HepG2 (cell line): ENCODE measurements at regions not wholly inside any gene's neighbourhood (a gene's known extent, or its start where the extent isn't known, plus 50 kb on each side); places are given as distances from the start of the nearest gene placed in this dataset.
A peak's percentile ranks its signal among the peaks of the same experiment; 100 is the strongest.

Experiments
- AHDC1 ChIP-seq: sonication (generic); formaldehyde crosslinking; IDR thresholded peaks from 2 replicates; pipeline ENCODE4 v1.5.1; 2020; ENCODE audit warnings: mild to moderate bottlenecking, missing genetic modification reagents, borderline replicate concordance
- EED ChIP-seq: sonication (generic); formaldehyde crosslinking; IDR thresholded peaks from 2 replicates; pipeline ENCODE4 v1.5.0; 2020; ENCODE audit warnings: mild to moderate bottlenecking, missing genetic modification reagents
- FOXA3 ChIP-seq: IDR thresholded peaks from 2 replicates; pipeline ENCODE4 v1.6.1; 2016; ENCODE audit warnings: missing genetic modification reagents, missing compliant biosample characterization
- FOXP1 ChIP-seq, 2 experiments: fragments of 450-650 bp in 1 of 2; IDR thresholded peaks; 2 replicates each; pipeline ENCODE4 v1.6.1; 2017 to 2018; ENCODE audit warnings: antibody characterized with exemption in 1 of 2
- FOXP4 ChIP-seq: sonication (generic); formaldehyde crosslinking; IDR thresholded peaks from 2 replicates; pipeline ENCODE4 v1.4.0; 2020; ENCODE audit warnings: missing genetic modification reagents
- HDAC1 ChIP-seq: sonication (generic); formaldehyde crosslinking; IDR thresholded peaks from 2 replicates; pipeline ENCODE4 v1.5.1; 2020; ENCODE audit warnings: mild to moderate bottlenecking, missing genetic modification reagents
- JUNB ChIP-seq: sonication (generic); formaldehyde crosslinking; IDR thresholded peaks from 2 replicates; pipeline ENCODE4 v1.8.0; 2022; ENCODE audit warnings: missing genetic modification reagents, mild to moderate bottlenecking, borderline replicate concordance
- KDM4B ChIP-seq: sonication (generic); formaldehyde crosslinking; IDR thresholded peaks from 2 replicates; pipeline ENCODE4 v1.4.0; 2020; ENCODE audit warnings: missing genetic modification reagents
- KLF16 ChIP-seq, 2 experiments: sonication (generic) in 1 of 2; formaldehyde crosslinking in 1 of 2; IDR thresholded peaks; 2 replicates each; pipeline versions ENCODE4 v1.6.1 to v1.8.0; 2016 to 2023; ENCODE audit warnings: missing genetic modification reagents in 2 of 2, missing compliant biosample characterization in 1 of 2
- NFE2 ChIP-seq: sonication (generic); formaldehyde crosslinking; IDR thresholded peaks from 2 replicates; pipeline ENCODE4 v1.4.0; 2020; ENCODE audit warnings: missing genetic modification reagents
- SOX13 ChIP-seq, 3 experiments: fragments of 450-650 bp in 1 of 3; sonication (generic) in 1 of 3; formaldehyde crosslinking in 1 of 3; IDR thresholded peaks in 2 of 3; conservative IDR thresholded peaks in 1 of 3; 2 replicates each; pipeline versions ENCODE4 v1.5.0 to v1.6.1; 2016 to 2020; ENCODE audit warnings: antibody characterized with exemption in 1 of 3, mild to moderate bottlenecking in 1 of 3, missing compliant biosample characterization in 1 of 3, missing genetic modification reagents in 1 of 3, moderate library complexity in 1 of 3
- ZNF513 ChIP-seq: sonication (generic); formaldehyde crosslinking; conservative IDR thresholded peaks from 2 replicates; pipeline ENCODE4 v1.5.0; 2020; ENCODE audit warnings: missing genetic modification reagents

- TF ChIP-seq EED (no peak), FOXP4 (CRISPR knock-in tag) (peak; percentile 47), SOX13 (IDR thresholded peaks at IDR 0.05) (no peak), SOX13 (CRISPR knock-in tag; conservative IDR thresholded peaks at IDR 0.05 in 1 of 2, IDR thresholded peaks at IDR 0.05 in 1 of 2) (peak in 1 of 2 experiments; percentile 52; a peak in 1 of 4 replicates), NFE2 (peak; percentile 94), FOXP1 (IDR thresholded peaks at IDR 0.05) (no peak), FOXP1 (CRISPR knock-in tag; IDR thresholded peaks at IDR 0.05) (peak; percentile 86), JUNB (CRISPR knock-in tag) (no peak), FOXA3 (CRISPR knock-in tag) (peak; percentile 50; the same call in 1 of the 2 replicates), KLF16 (CRISPR knock-in tag; IDR thresholded peaks at IDR 0.05) (0 out of 4 replicates have a peak, but pooled peaks of 1 of the 2 experiments have one; percentile 8), KDM4B (CRISPR knock-in tag) (no peak), ZNF513 (CRISPR knock-in tag) (no peak), HDAC1 (CRISPR knock-in tag) (0 out of 2 replicates have a peak, but pooled peaks have one; percentile 37), AHDC1 (CRISPR knock-in tag) (peak; percentile 82; the same call in 1 of the 2 replicates)
Observed at GRCh38 chr6:21469213-21469612, 124.3 kb upstream of the SOX4 start (continued).
